ENCODE measurements at regions not wholly inside any gene's neighbourhood (a gene's known extent, or its start where the extent isn't known, plus 50 kb on each side); places are given as distances from the start of the nearest gene placed in this dataset.

- DNase-seq (ENCODE audit: low read depth in 2 of 2): no peak
Observed at GRCh38 chr4:123455360-123455759, 58.8 kb downstream of the SPRY1 start.

GRCh38 chr4:123462007-123462406, 65.4 kb downstream of the SPRY1 start:
- DNase-seq (ENCODE audit: low read depth in 2 of 2): no peak

- peak; percentile 7 to 26 for DNase-seq (ENCODE audit: low read depth in 2 of 2)
Observed at GRCh38 chr4:123463869-123464268, 67.3 kb downstream of the SPRY1 start.

- DNase-seq (ENCODE audit: low read depth in 2 of 2): no peak
Observed at GRCh38 chr4:123465416-123465815, 68.8 kb downstream of the SPRY1 start.

- DNase-seq (ENCODE audit: low read depth in 2 of 2): no peak
Observed at GRCh38 chr4:123466080-123466785, 69.6 kb downstream of the SPRY1 start.

GRCh38 chr4:123468479-123469031, 72.0 kb downstream of the SPRY1 start:
- no peak for DNase-seq (ENCODE audit: low read depth in 2 of 2)

- DNase-seq (ENCODE audit: low read depth in 2 of 2): no peak
Observed at GRCh38 chr4:123469245-123469644, 72.7 kb downstream of the SPRY1 start.

- DNase-seq (ENCODE audit: low read depth in 2 of 2): no peak
Observed at GRCh38 chr4:123469696-123470095, 73.1 kb downstream of the SPRY1 start.

- no peak for DNase-seq (ENCODE audit: low read depth in 2 of 2)
Observed at GRCh38 chr4:123470640-123471039, 74.0 kb downstream of the SPRY1 start.

GRCh38 chr4:123471655-123472369, 75.2 kb downstream of the SPRY1 start:
- DNase-seq (ENCODE audit: low read depth in 2 of 2): no peak

GRCh38 chr4:123474817-123475216, 78.2 kb downstream of the SPRY1 start:
- no peak for DNase-seq (ENCODE audit: low read depth in 2 of 2)

- DNase-seq (ENCODE audit: low read depth in 2 of 2): no peak
Observed at GRCh38 chr4:123476089-123476488, 79.5 kb downstream of the SPRY1 start.

- peak; percentile 30 to 50 for DNase-seq (ENCODE audit: low read depth in 2 of 2)
Observed at GRCh38 chr4:123477711-123478209, 81.2 kb downstream of the SPRY1 start.

- DNase-seq (ENCODE audit: low read depth in 2 of 2): no peak
Observed at GRCh38 chr4:123478859-123479345, 82.3 kb downstream of the SPRY1 start.

GRCh38 chr4:123479944-123480343, 83.3 kb downstream of the SPRY1 start:
- no peak for DNase-seq (ENCODE audit: low read depth in 2 of 2)

- no peak for DNase-seq (ENCODE audit: low read depth in 2 of 2)
Observed at GRCh38 chr4:123480706-123481418, 84.3 kb downstream of the SPRY1 start.

- DNase-seq (ENCODE audit: low read depth in 2 of 2): no peak
Observed at GRCh38 chr4:123481717-123482116, 85.1 kb downstream of the SPRY1 start.

- no peak for DNase-seq (ENCODE audit: low read depth in 2 of 2)
Observed at GRCh38 chr4:123484291-123484926, 87.8 kb downstream of the SPRY1 start.

GRCh38 chr4:123485601-123486000, 89.0 kb downstream of the SPRY1 start:
- DNase-seq (ENCODE audit: low read depth in 2 of 2): no peak

GRCh38 chr4:123488916-123489315, 92.3 kb downstream of the SPRY1 start:
- peak in 1 of 2 donors; percentile 22 for DNase-seq (ENCODE audit: low read depth in 2 of 2)

- no peak for DNase-seq (ENCODE audit: low read depth in 2 of 2)
Observed at GRCh38 chr4:123495530-123495929, 98.9 kb downstream of the SPRY1 start.
